Stimulated activated CD4-positive, alpha-beta T cell treated with anti-CD3 and anti-CD28 coated beads, Interleukin-1b, Interleukin-23, amount 100 ng/mL, for 48 hours (primary cell): ENCODE measurements at regions not wholly inside any gene's neighbourhood (a gene's known extent, or its start where the extent isn't known, plus 50 kb on each side); places are given as distances from the start of the nearest gene placed in this dataset.

Experiments
- DNase-seq: peaks from one replicate; pipeline ENCODE4 v3.0.0-alpha.2; 2020

DNA sequence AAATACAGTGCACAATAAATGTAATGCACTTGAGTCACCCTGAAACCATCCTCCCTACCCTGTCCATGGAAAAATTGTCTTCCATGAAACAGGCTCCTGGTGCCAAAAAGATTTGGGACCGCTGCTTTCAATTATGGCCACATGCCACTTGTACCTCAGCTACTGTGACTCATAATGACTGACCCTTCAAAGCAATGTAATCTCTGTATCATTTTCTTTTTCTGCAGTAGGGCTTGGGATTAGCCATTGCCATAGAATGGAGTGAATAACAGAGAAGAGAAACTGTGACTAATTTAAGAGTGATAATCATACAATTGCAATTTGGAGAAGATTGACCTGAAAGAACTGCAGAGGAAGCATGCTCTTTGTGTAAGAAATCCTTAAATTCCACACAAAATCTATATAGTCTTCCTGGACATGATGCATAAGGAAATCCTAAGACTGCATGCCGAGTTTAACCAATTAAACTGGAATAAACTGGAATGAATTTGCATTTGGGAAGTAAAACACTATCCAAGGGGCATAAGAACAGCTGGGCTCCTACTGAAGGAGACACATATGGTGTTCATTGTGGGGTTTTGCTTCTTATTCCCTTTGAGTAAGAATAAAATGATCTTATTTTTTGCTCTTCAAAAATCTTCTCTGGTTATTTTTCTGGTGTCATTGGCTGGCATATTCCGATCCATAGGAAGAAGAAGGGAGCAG is 59.5 kb upstream of the SLC7A1 start:
- no peak for DNase-seq

DNA sequence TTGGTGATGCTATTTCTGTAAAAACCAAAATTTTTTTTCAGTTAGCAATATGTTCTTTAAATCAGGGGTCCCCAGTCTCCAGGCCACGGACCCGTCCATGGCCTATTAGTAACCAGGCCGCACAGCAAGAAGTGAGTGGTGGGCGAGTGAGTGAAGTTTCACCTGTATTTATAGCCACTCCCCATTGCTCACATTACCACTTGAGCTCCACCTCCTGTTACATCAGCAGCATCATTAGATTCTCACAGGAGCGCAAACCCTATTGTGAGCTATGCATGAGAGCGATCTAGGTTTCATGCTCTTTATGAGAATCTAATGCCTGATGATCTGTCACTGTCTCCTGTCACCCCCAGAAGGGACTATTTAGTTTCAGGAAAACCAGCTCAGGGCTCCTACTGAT is 58.9 kb upstream of the SLC7A1 start:
- no peak for DNase-seq

GRCh38 chr13:29648760-29649159 is 53.3 kb upstream of the SLC7A1 start:
- no peak for DNase-seq
